Right lobe of liver (tissue), 4 donors: ENCODE measurements at regions not wholly inside any gene's neighbourhood (a gene's known extent, or its start where the extent isn't known, plus 50 kb on each side); places are given as distances from the start of the nearest gene placed in this dataset.

Experiments used
- POLR2A ChIP-seq: fragments of 450-650 bp; IDR thresholded peaks from one replicate; pipeline ENCODE4 v1.6.1; 2017; ENCODE audit warnings: antibody characterized with exemption, mild to moderate bottlenecking
- TF ChIP-seq, protein P1 (sequence below), 4 donors: fragments of 200-600 bp in 3 of 4; fragments of 450-650 bp in 1 of 4; IDR thresholded peaks; one replicate each; pipeline versions ENCODE4 v1.5.1 to v1.8.0; 2016 to 2022; ENCODE audit warnings: antibody characterized with exemption in 4 of 4, mild to moderate bottlenecking in 2 of 4
- donor health status: DM: no; HTN: no; CAD: no.
- donor health status: DM: no; HTN: no; CAD: no.
- donor health status: DM: no; HTN: yes; CAD: no.

DNA sequence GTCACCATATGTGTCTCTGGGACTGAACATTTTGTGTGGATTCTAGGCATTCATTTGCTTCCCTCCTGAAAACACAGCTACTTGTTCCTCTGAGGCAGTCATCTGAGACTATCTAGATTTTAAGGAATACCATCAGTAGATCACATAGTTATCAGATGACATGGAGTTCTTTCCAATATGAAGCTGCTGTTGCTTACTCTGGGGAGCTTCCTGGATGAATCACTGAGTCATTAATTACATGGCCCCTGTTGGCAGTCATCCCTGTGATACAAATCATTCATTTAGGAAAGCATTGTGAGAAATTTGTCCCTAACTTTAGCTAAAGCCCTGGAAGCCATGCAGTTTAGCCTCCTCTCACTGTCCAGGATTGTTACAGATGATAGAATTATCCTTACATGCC lies 98.2 kb upstream of the ARSJ start:
- TF ChIP-seq, protein P1, sequence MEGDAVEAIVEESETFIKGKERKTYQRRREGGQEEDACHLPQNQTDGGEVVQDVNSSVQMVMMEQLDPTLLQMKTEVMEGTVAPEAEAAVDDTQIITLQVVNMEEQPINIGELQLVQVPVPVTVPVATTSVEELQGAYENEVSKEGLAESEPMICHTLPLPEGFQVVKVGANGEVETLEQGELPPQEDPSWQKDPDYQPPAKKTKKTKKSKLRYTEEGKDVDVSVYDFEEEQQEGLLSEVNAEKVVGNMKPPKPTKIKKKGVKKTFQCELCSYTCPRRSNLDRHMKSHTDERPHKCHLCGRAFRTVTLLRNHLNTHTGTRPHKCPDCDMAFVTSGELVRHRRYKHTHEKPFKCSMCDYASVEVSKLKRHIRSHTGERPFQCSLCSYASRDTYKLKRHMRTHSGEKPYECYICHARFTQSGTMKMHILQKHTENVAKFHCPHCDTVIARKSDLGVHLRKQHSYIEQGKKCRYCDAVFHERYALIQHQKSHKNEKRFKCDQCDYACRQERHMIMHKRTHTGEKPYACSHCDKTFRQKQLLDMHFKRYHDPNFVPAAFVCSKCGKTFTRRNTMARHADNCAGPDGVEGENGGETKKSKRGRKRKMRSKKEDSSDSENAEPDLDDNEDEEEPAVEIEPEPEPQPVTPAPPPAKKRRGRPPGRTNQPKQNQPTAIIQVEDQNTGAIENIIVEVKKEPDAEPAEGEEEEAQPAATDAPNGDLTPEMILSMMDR (IDR thresholded peaks at IDR 0.05): no peak
- no peak for TF ChIP-seq POLR2A
